ENCODE measurements at regions not wholly inside any gene's neighbourhood (a gene's known extent, or its start where the extent isn't known, plus 50 kb on each side); places are given as distances from the start of the nearest gene placed in this dataset.

DNA sequence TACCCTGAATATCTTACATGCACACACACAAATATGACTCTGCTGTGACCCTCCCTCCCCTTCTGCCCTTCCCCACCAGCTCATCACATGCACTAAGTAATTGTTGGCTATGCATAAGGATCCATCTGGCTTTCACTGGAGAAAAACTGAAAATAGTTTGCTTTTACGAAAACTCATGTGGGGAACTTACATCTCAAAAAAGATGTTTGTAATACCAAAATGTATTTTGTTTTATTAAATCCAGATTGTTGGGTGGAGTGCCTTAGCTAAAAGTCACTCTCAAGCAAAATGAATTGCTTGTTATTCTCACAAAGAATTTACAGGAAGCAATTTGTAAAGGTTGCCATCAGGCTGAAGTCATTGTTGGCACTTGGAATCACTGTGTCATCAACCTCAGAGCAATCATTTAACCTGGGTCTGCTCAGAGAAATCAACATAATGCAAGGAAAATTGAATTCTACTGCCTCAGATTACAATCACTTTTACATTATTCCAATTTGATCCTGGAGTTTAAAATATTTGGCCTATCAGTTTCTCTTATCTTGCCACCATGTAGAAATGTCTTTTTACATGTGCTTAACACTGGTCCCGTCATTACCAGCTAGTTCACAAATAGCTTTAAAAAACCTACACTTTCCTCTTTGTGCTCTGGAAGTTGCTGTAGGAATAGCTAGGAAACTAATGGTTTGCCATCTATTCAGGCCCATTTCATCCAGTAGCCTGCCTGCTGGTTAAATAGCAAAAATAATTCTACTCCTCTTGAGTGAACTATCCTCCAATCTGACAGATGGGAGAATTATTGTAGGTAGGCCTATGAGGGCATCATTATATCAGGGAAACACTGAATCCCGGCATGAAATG, 90.3 kb upstream of the TMEM17 start:
- ChIA-PET POLR2A (ENCODE audit: unreplicated experiment) (no interaction called here), CTCF (interaction anchor here (0.6 kb wide), 1 partner anchor 1466 kb away, joined by 3 read pairs; no protein-coding TSS in a partner anchor)
- Histone ChIP-seq H3K18ac (ENCODE audit: low read depth, low read length) (peak overlapping the region; percentile 83; the same call in 1 of the 2 replicates), H2BK120ac (ENCODE audit: low read depth, low read length) (peak overlapping the region; percentile 37), H3K79me1 (ENCODE audit: low read depth in 1 of 2, low read length in 2 of 2) (no peaks in the 10 kb centered on the region), H4K20me1 (ENCODE audit: insufficient read depth, low read length) (no peaks in the 10 kb centered on the region), H3K4me3 (ENCODE audit: insufficient read depth, low read depth, low read length) (no peak overlapping the region), H3K4ac (ENCODE audit: low read depth, low read length) (peak overlapping the region; percentile 15; the same call in 1 of the 2 replicates), H3K4me2 (ENCODE audit: low read depth, low read length) (peak overlapping the region; percentile 49; the same call in 1 of the 2 replicates), H2AK5ac (ENCODE audit: low read depth, low read length) (peak overlapping the region; percentile 47; the same call in 1 of the 2 replicates), H2BK15ac (ENCODE audit: low read depth, low read length) (no peak overlapping the region), H3K27ac (ENCODE audit: insufficient read depth, low read length) (peak overlapping the region; percentile 60; the same call in 1 of the 2 replicates), H2AK9ac (replicated peaks; ENCODE audit: low read depth, low read length, poor library complexity) (no peak overlapping the region), H3K14ac (replicated peaks; ENCODE audit: low read depth, low read length) (no peak overlapping the region; the same call in 1 of the 2 replicates), H3K27me3 (ENCODE audit: control insufficient read depth, insufficient read depth, low read length) (no peaks in the 10 kb centered on the region), H4K91ac (ENCODE audit: insufficient read depth, low read depth, low read length) (no peak overlapping the region), H3K36me3 (ENCODE audit: control insufficient read depth, insufficient read depth, low read length) (no peaks in the 10 kb centered on the region), H4K8ac (ENCODE audit: low read depth in 2 of 2, low read length in 2 of 2) (peak overlapping the region in 1 of 2 experiments; percentile 34; a peak in 1 of 4 replicates), H3K4me1 (ENCODE audit: control insufficient read depth, insufficient read depth, low read length) (peaks cover 5% of the 10 kb centered on the region), H3K9me1 (ENCODE audit: insufficient read depth, low read length) (peaks cover 4% of the 10 kb centered on the region; the same call in 1 of the 2 replicates), H3K56ac (ENCODE audit: extremely low read depth, insufficient read depth, low read length) (no peak overlapping the region), H4K5ac (ENCODE audit: low read depth, low read length) (peak overlapping the region; percentile 3), H3K23ac (ENCODE audit: low read depth, low read length) (0 out of 2 replicates have a peak overlapping the region, but pooled peaks have one; percentile 16), H2BK20ac (ENCODE audit: low read depth, low read length) (peak overlapping the region; percentile 76), H2AFZ (replicated peaks; ENCODE audit: low read length, poor library complexity) (no peak overlapping the region), H2BK5ac (ENCODE audit: low read depth, low read length, poor library complexity, severe bottlenecking) (peak overlapping the region; percentile 51), H3K9ac (ENCODE audit: low read depth, low read length) (no peak overlapping the region), H3K9me3 (ENCODE audit: control insufficient read depth, insufficient read depth, low read length) (no peaks in the 10 kb centered on the region)
- WGBS, 2 experiments (ENCODE audit: extremely low coverage in 2 of 2, insufficient read length in 1 of 2): no CpG with 5 or more reads among the region's 3 CpGs
- BruUV-seq (replicated peaks): no TSS peak
- intact Hi-C loops (cut with micrococcal nuclease): loop anchor here (5.0 kb wide), 1 partner anchor 139 kb away; no protein-coding TSS in a partner anchor
- ATAC-seq (ENCODE audit: low read depth): peak; percentile 78
- peak; percentile 81 for DNase-seq
- TF ChIP-seq MAFK (IDR thresholded peaks at IDR 0.05; ENCODE audit: low read depth, low read length) (no peak), CHD1 (IDR thresholded peaks at IDR 0.05; ENCODE audit: low read depth, low read length) (no peak), RFX5 (IDR thresholded peaks at IDR 0.05; ENCODE audit: low read depth, low read length) (no peak), FOS (IDR thresholded peaks at IDR 0.05; ENCODE audit: low read depth, low read length) (no peak), RAD21 (IDR thresholded peaks at IDR 0.05; ENCODE audit: low read length) (no peak)
- in situ Hi-C loops (cut with MboI; ENCODE audit: low sequenced_read_pairs): no loop called here
- dilution Hi-C loops (cut with HindIII; ENCODE audit: low sequenced_read_pairs, unreplicated experiment): no loop called here

All from IMR-90 (cell line).